ENCODE measurements at regions not wholly inside any gene's neighbourhood (a gene's known extent, or its start where the extent isn't known, plus 50 kb on each side); places are given as distances from the start of the nearest gene placed in this dataset.

DNA sequence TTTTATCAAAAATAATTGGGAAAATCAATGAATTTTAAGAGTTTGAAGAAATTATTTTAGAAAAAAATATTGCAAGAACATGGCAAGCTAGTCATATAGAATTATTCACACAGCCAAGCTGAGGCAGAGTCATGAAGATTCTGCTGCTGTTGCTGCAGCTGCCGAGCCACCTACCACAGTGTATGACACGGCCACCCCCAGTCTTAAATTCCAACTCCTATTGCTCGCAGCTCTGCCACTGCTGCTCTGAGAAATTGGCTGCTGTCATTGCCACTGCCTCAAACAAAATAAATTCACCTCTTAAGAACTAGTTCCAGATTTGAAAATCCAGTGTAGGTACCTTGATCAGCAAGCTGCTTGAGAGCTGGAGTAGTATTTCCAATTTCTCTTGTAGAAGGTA lies 1318.8 kb upstream of the ACO1 start:
- no peak for DNase-seq (ENCODE audit: extremely low spot score)
- H3K27ac ChIP-seq (replicated peaks in 1 of 4), result no peak overlapping the region
- intact Hi-C loops (cut with DNase I), result no loop called here
- H3K4me1 ChIP-seq, result no peaks in the 10 kb centered on the region
- no peaks in the 10 kb centered on the region for H3K27me3 ChIP-seq
- no peak overlapping the region for H3K4me3 ChIP-seq
- WGBS, result 60% methylated on average over 3 of the region's 3 CpGs
- no peaks in the 10 kb centered on the region for H3K9me3 ChIP-seq
- TF ChIP-seq EP300 (IDR thresholded peaks at IDR 0.05), result no peak
- TF ChIP-seq POLR2AphosphoS5 (IDR thresholded peaks at IDR 0.05), result no peak
- TF ChIP-seq POLR2A (IDR thresholded peaks at IDR 0.05; ENCODE audit: low read depth), result no peak
- TF ChIP-seq, protein P1, sequence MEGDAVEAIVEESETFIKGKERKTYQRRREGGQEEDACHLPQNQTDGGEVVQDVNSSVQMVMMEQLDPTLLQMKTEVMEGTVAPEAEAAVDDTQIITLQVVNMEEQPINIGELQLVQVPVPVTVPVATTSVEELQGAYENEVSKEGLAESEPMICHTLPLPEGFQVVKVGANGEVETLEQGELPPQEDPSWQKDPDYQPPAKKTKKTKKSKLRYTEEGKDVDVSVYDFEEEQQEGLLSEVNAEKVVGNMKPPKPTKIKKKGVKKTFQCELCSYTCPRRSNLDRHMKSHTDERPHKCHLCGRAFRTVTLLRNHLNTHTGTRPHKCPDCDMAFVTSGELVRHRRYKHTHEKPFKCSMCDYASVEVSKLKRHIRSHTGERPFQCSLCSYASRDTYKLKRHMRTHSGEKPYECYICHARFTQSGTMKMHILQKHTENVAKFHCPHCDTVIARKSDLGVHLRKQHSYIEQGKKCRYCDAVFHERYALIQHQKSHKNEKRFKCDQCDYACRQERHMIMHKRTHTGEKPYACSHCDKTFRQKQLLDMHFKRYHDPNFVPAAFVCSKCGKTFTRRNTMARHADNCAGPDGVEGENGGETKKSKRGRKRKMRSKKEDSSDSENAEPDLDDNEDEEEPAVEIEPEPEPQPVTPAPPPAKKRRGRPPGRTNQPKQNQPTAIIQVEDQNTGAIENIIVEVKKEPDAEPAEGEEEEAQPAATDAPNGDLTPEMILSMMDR (IDR thresholded peaks at IDR 0.05), result no peak
- H3K36me3 ChIP-seq, result no peaks in the 10 kb centered on the region

DNA sequence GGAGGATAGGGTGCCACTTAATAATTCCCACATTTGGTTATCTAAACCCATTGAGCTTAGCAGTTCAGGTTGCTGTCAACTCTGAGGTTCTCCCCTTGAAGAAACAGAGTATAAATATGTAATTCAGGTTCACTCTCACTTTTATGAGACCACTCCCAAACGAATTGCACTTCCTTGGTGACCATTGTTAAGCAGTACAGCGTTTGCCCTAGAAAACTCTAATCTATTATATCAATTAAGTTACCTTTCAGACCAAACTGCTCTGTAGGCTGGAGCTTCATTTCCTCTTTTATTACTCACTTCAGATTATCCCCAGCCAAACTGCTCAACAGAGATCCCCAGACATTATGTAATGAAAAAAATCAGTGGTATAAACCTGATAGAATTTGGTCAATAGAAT lies 1317.0 kb upstream of the ACO1 start:
- no peak for DNase-seq (ENCODE audit: extremely low spot score)
- Histone ChIP-seq H3K27ac (replicated peaks in 1 of 4) (no peak overlapping the region), H3K4me1 (no peaks in the 10 kb centered on the region), H3K36me3 (no peaks in the 10 kb centered on the region), H3K9me3 (no peaks in the 10 kb centered on the region), H3K4me3 (no peak overlapping the region), H3K27me3 (no peaks in the 10 kb centered on the region)
- TF ChIP-seq POLR2AphosphoS5 (IDR thresholded peaks at IDR 0.05) (no peak), EP300 (IDR thresholded peaks at IDR 0.05) (no peak), POLR2A (IDR thresholded peaks at IDR 0.05; ENCODE audit: low read depth) (no peak)
- TF ChIP-seq, protein P1 (IDR thresholded peaks at IDR 0.05), result no peak
- intact Hi-C loops (cut with DNase I), result no loop called here
- WGBS, result 61% methylated on average over 2 of the region's 2 CpGs

DNA sequence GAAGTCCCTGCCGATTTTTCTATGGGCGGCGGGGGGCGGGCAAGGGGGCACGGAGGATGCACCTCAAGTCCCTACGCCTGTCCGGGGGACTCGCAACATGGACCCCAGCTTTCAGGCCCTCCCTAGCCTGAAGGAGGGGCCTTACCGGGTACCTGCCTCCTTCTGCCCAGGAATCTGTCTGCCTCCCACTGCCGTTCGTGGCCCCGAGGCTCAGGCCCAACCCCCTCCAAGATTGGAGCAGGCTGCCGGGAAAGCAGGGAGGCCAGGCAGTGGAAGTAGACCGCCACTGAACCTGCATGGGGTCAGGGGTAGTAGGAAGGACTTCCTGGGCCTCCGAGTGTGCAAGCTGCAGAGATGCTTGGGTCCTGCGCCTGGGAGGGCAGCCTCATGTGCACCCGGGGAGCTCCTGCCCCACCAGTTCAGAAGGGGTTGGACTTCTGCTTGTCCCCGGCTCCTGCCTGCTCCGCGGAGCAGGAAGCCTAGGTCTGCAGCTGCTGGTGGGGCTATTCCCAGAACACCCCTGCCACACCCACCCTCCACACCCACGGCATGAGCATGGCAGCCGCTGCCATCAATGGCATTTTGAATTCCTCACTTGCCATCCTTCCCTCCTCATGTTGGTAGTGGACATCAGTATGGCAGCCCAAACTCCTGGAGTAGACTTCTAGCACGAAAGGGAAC lies 1312.7 kb upstream of the ACO1 start:
- no peaks in the 10 kb centered on the region for H3K9me3 ChIP-seq
- whole genome bisulfite sequencing, result 96% methylated on average over 15 of the region's 23 CpGs
- H3K27me3 ChIP-seq, result no peaks in the 10 kb centered on the region
- no peaks in the 10 kb centered on the region for H3K4me1 ChIP-seq
- H3K4me3 ChIP-seq, result no peak overlapping the region
- DNase-seq (ENCODE audit: extremely low spot score), result no peak
- H3K27ac ChIP-seq (replicated peaks in 1 of 4), result no peak overlapping the region
- no peak for TF ChIP-seq EP300 (IDR thresholded peaks at IDR 0.05)
- no peak for TF ChIP-seq POLR2AphosphoS5 (IDR thresholded peaks at IDR 0.05)
- TF ChIP-seq, protein P1 (IDR thresholded peaks at IDR 0.05), result no peak
- no peak for TF ChIP-seq POLR2A (IDR thresholded peaks at IDR 0.05; ENCODE audit: low read depth)
- intact Hi-C loops (cut with DNase I), result no loop called here
- H3K36me3 ChIP-seq, result no peaks in the 10 kb centered on the region

DNA sequence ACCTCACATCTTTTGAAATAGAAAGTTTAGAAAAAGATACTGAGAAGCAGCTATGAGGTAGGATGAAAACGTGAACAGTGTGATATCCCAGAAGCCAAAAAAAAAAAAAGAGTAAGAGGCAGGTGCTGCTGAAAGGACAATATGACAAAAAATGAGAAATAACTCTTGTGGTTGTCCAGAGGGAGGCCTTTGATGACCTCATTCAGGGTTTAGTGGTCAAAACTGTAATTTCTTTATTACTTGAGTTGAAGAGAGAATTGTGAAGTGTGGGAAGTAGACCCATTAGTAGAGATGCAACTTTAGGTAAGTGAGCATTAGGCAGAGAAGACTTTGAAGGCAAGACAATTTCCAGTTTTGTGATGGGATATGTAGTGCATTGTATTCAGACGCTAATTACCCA lies 1306.3 kb upstream of the ACO1 start:
- Histone ChIP-seq H3K36me3 (no peaks in the 10 kb centered on the region), H3K27me3 (no peaks in the 10 kb centered on the region), H3K27ac (replicated peaks in 1 of 4) (no peak overlapping the region), H3K4me1 (no peaks in the 10 kb centered on the region), H3K9me3 (no peaks in the 10 kb centered on the region), H3K4me3 (no peak overlapping the region)
- WGBS, result 71% methylated on average over 2 of the region's 2 CpGs
- TF ChIP-seq POLR2A (IDR thresholded peaks at IDR 0.05; ENCODE audit: low read depth) (no peak), POLR2AphosphoS5 (IDR thresholded peaks at IDR 0.05) (no peak), EP300 (IDR thresholded peaks at IDR 0.05) (no peak)
- TF ChIP-seq, protein P1 (IDR thresholded peaks at IDR 0.05), result no peak
- intact Hi-C loops (cut with DNase I), result no loop called here
- no peak for DNase-seq (ENCODE audit: extremely low spot score)

DNA sequence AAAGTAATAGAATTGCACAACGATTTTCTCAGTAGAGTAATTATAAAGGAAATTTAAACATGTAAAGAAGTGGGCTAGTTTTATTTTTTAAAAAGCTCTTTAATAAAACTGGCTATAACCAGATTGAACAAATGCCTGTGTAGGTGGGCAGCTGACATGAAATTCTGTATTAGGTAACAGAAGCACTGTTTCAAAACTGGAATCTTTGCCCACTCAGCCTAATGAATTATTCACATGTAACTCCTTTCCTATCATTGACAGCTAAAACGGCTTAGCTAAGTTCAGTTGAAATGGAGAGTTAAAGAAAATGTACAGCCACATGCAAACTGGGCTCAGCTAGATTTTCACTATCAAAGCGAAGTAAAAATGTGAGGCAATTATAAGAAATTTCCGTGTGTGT lies 1300.1 kb upstream of the ACO1 start:
- Histone ChIP-seq H3K4me1 (no peaks in the 10 kb centered on the region), H3K27ac (replicated peaks in 1 of 4) (no peak overlapping the region), H3K9me3 (no peaks in the 10 kb centered on the region), H3K4me3 (no peak overlapping the region), H3K27me3 (no peaks in the 10 kb centered on the region), H3K36me3 (no peaks in the 10 kb centered on the region)
- intact Hi-C loops (cut with DNase I), result no loop called here
- no peak for TF ChIP-seq EP300 (IDR thresholded peaks at IDR 0.05)
- no peak for TF ChIP-seq POLR2AphosphoS5 (IDR thresholded peaks at IDR 0.05)
- TF ChIP-seq, protein P1 (IDR thresholded peaks at IDR 0.05), result no peak
- TF ChIP-seq POLR2A (IDR thresholded peaks at IDR 0.05; ENCODE audit: low read depth), result no peak
- no peak for DNase-seq (ENCODE audit: extremely low spot score)
- WGBS, result 70% methylated on average over 4 of the region's 4 CpGs

Measured in esophagus muscularis mucosa (tissue), 4 donors.